DOHH2 (cell line): ENCODE measurements at regions not wholly inside any gene's neighbourhood (a gene's known extent, or its start where the extent isn't known, plus 50 kb on each side); places are given as distances from the start of the nearest gene placed in this dataset.

ENCODE experiments used
- H3F3A ChIP-seq: fragments of 200-600 bp; sonication (generic), shearing (Covaris generic); 2 replicates; pipeline ENCODE4 v1.6.0; 2016; ENCODE audit warnings: antibody characterized with exemption, mild to moderate bottlenecking; ENCODE audit not compliant: control insufficient read depth, insufficient read depth
- H3K27ac ChIP-seq: fragments of 200-600 bp; sonication (generic); 2 replicates; pipeline ENCODE4 v1.5.1; 2014; ENCODE audit warnings: low read depth, mild to moderate bottlenecking, low read length, moderate library complexity
- H3K27me3 ChIP-seq: fragments of 200-600 bp; sonication (generic); 2 replicates; pipeline ENCODE4 v1.6.1; 2014; ENCODE audit warnings: mild to moderate bottlenecking, low read length, mixed read lengths; ENCODE audit not compliant: control insufficient read depth
- H3K36me3 ChIP-seq: fragments of 200-600 bp; sonication (generic); 2 replicates; pipeline ENCODE4 v1.6.1; 2014; ENCODE audit warnings: mild to moderate bottlenecking, low read length, moderate library complexity, mixed read lengths; ENCODE audit not compliant: control insufficient read depth
- H3K4me1 ChIP-seq: fragments of 200-600 bp; sonication (generic); 2 replicates; pipeline ENCODE4 v1.6.1; 2014; ENCODE audit warnings: mild to moderate bottlenecking, low read length, mixed read lengths; ENCODE audit not compliant: control insufficient read depth
- H3K4me2 ChIP-seq: fragments of 200-600 bp; sonication (generic); 2 replicates; pipeline ENCODE4 v1.6.0; 2014; ENCODE audit warnings: mild to moderate bottlenecking, low read length, moderate library complexity
- H3K4me3 ChIP-seq: fragments of 200-600 bp; sonication (generic); 2 replicates; pipeline ENCODE4 v1.5.1; 2014; ENCODE audit warnings: mild to moderate bottlenecking, low read length, mixed read lengths
- H3K79me2 ChIP-seq: fragments of 200-600 bp; sonication (generic); 2 replicates; pipeline ENCODE4 v1.6.1; 2014; ENCODE audit warnings: mild to moderate bottlenecking, low read length, mixed read lengths; ENCODE audit not compliant: control insufficient read depth
- H3K9me2 ChIP-seq: fragments of 200-600 bp; sonication (generic); replicated peaks from 2 replicates; pipeline ENCODE4 v1.6.1; 2014; ENCODE audit warnings: mild to moderate bottlenecking, low read length, mixed read lengths; ENCODE audit not compliant: control insufficient read depth
- H3K9me3 ChIP-seq: fragments of 200-600 bp; sonication (generic); 2 replicates; pipeline ENCODE4 v1.6.1; 2014; ENCODE audit warnings: antibody characterized with exemption, low read length, mixed read lengths; ENCODE audit not compliant: control insufficient read depth, insufficient read depth
- H4K20me1 ChIP-seq: fragments of 200-600 bp; sonication (generic); 2 replicates; pipeline ENCODE4 v1.6.0; 2014; ENCODE audit warnings: low read depth, mild to moderate bottlenecking, antibody characterized with exemption, low read length, moderate library complexity; ENCODE audit not compliant: control insufficient read depth, insufficient read depth
- EZH2phosphoT487 ChIP-seq: fragments of 200-600 bp; sonication (generic); IDR thresholded peaks from 2 replicates; pipeline ENCODE4 v1.6.1; 2017; ENCODE audit warnings: borderline replicate concordance, mild to moderate bottlenecking, antibody characterized with exemption, low read length, moderate library complexity, mixed read lengths
- TF ChIP-seq, protein P1 (sequence below): fragments of 200-600 bp; sonication (generic); IDR thresholded peaks from one replicate; pipeline ENCODE4 v1.5.1; 2014; ENCODE audit warnings: antibody characterized with exemption, mild to moderate bottlenecking, low read depth, low read length; ENCODE audit not compliant: poor library complexity, severe bottlenecking

DNA sequence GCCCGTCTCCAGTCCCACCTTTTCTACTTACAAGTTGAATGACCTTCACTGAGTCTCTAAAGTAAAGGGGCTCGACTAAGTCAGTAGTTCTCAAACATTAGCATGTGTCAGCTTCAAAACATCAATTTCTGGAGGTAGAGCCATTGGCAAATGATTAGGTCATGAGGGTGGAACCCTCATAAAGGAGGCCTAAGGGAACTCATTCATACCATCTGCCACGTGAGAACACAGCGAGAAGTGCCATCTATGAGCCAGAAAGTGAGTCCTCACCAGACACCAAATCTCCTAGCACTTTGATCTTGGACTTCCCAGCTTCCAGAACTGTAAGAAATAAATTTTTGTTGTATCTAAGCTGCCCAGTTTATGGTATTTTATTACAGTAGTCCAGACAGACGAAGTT, 129.8 kb downstream of the MEX3B start:
- TF ChIP-seq, protein P1, sequence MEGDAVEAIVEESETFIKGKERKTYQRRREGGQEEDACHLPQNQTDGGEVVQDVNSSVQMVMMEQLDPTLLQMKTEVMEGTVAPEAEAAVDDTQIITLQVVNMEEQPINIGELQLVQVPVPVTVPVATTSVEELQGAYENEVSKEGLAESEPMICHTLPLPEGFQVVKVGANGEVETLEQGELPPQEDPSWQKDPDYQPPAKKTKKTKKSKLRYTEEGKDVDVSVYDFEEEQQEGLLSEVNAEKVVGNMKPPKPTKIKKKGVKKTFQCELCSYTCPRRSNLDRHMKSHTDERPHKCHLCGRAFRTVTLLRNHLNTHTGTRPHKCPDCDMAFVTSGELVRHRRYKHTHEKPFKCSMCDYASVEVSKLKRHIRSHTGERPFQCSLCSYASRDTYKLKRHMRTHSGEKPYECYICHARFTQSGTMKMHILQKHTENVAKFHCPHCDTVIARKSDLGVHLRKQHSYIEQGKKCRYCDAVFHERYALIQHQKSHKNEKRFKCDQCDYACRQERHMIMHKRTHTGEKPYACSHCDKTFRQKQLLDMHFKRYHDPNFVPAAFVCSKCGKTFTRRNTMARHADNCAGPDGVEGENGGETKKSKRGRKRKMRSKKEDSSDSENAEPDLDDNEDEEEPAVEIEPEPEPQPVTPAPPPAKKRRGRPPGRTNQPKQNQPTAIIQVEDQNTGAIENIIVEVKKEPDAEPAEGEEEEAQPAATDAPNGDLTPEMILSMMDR, result no peak
- TF ChIP-seq EZH2phosphoT487, result no peak

GRCh38 chr15:81914734-81915256, 131.0 kb downstream of the MEX3B start:
- TF ChIP-seq EZH2phosphoT487, result no peak
- TF ChIP-seq, protein P1, result no peak
- H3K9me2 ChIP-seq, result no peaks in the 10 kb centered on the region
- H3K79me2 ChIP-seq, result no peaks in the 10 kb centered on the region
- H3F3A ChIP-seq, result no peaks in the 10 kb centered on the region
- peaks cover 5% of the 10 kb centered on the region for H3K4me1 ChIP-seq
- H4K20me1 ChIP-seq, result no peaks in the 10 kb centered on the region
- no peak overlapping the region for H3K27ac ChIP-seq
- no peaks in the 10 kb centered on the region for H3K36me3 ChIP-seq
- peaks cover 29% of the 10 kb centered on the region for H3K9me3 ChIP-seq
- H3K4me3 ChIP-seq, result no peak overlapping the region
- no peak overlapping the region for H3K4me2 ChIP-seq
- no peaks in the 10 kb centered on the region for H3K27me3 ChIP-seq

More for the DNA sequence above, 129.8 kb downstream of the MEX3B start:
- Histone ChIP-seq H3K27ac (no peak overlapping the region), H3K79me2 (no peaks in the 10 kb centered on the region), H3K9me3 (peaks cover 39% of the 10 kb centered on the region), H3K36me3 (no peaks in the 10 kb centered on the region), H3K4me1 (no peaks in the 10 kb centered on the region), H3K9me2 (no peaks in the 10 kb centered on the region), H3K27me3 (no peaks in the 10 kb centered on the region), H3K4me2 (no peak overlapping the region), H3K4me3 (no peak overlapping the region), H3F3A (no peaks in the 10 kb centered on the region), H4K20me1 (no peaks in the 10 kb centered on the region)

DNA sequence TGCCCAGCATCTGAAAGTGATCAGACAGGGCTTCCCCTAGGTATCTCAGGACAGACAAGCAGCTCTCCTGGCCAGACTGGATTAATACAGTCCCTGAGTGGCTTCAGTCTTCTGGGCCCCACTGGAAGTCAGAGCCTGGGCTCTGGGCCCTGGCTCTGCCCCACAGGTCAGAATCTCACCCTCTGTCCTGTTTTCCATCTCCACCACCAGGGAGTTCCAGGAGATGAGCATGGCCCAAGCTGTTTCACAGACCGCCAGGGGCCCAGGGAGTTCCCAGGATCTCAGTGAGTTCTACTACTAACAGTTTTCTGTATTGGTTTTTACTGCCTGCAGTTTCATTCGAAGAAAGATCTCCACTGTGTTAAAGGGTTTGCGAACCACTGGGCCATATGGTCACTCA, 131.5 kb downstream of the MEX3B start:
- TF ChIP-seq, protein P1, result no peak
- no peak for TF ChIP-seq EZH2phosphoT487
- no peaks in the 10 kb centered on the region for H3K9me2 ChIP-seq
- H3K4me3 ChIP-seq, result no peak overlapping the region
- H4K20me1 ChIP-seq, result no peaks in the 10 kb centered on the region
- H3F3A ChIP-seq, result no peaks in the 10 kb centered on the region
- no peaks in the 10 kb centered on the region for H3K27me3 ChIP-seq
- H3K79me2 ChIP-seq, result no peaks in the 10 kb centered on the region
- no peaks in the 10 kb centered on the region for H3K36me3 ChIP-seq
- peaks cover 9% of the 10 kb centered on the region for H3K4me1 ChIP-seq
- peaks cover 27% of the 10 kb centered on the region for H3K9me3 ChIP-seq
- no peak overlapping the region for H3K27ac ChIP-seq
- no peak overlapping the region for H3K4me2 ChIP-seq
